ENCODE measurements at regions not wholly inside any gene's neighbourhood (a gene's known extent, or its start where the extent isn't known, plus 50 kb on each side); places are given as distances from the start of the nearest gene placed in this dataset.

DNA sequence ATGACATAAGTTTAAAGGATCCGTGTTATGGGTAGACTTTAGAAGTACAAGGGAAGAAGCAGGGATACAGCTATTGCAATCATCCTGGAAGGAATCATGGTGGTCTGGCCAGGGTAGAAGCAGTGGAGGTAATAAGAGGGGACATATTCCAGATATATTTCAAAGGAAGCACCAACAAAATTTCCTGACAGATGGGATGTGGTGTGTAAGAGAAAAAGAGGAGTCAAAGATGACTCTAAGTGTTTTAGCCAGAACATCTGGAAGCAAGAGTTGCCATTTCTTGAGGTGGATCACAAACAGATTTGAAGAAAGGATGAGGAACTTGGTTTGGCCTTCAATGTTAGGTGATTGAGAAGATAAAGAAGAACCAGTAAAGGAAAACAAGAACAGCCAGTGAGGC, 133.1 kb upstream of the CTAGE1 start:
- H3K27me3 ChIP-seq (ENCODE audit: control insufficient read depth in 2 of 2, insufficient read depth in 2 of 2, low read length in 2 of 2), result no peaks in the 10 kb centered on the region
- no peak overlapping the region for H3K4me3 Mint-ChIP-seq
- no peaks in the 10 kb centered on the region for H3K36me3 ChIP-seq (replicated peaks in 1 of 2; ENCODE audit: control insufficient read depth in 1 of 2, insufficient read depth in 2 of 2, low read length in 2 of 2)
- no peak overlapping the region for H3K9ac ChIP-seq (ENCODE audit: insufficient read depth, low read length, poor library complexity, severe bottlenecking)
- no peak overlapping the region for H3K4me3 ChIP-seq (replicated peaks in 1 of 3; ENCODE audit: low read depth in 2 of 3, low read length in 3 of 3)
- no peak overlapping the region for H3K4me2 ChIP-seq (replicated peaks; ENCODE audit: extremely low read depth, low read length, poor library complexity, severe bottlenecking)
- no peak overlapping the region for H3K27ac ChIP-seq (ENCODE audit: low read depth in 1 of 2, low read length in 2 of 2)
- H3K4me1 ChIP-seq (ENCODE audit: control insufficient read depth in 1 of 2, insufficient read depth in 2 of 2, low read length in 2 of 2), result no peaks in the 10 kb centered on the region
- no peak for DNase-seq
- H2AFZ ChIP-seq (ENCODE audit: insufficient read depth, low read depth, low read length, poor library complexity, severe bottlenecking), result no peak overlapping the region
- H3K27ac Mint-ChIP-seq, result no peak overlapping the region
- TF ChIP-seq, protein P1, sequence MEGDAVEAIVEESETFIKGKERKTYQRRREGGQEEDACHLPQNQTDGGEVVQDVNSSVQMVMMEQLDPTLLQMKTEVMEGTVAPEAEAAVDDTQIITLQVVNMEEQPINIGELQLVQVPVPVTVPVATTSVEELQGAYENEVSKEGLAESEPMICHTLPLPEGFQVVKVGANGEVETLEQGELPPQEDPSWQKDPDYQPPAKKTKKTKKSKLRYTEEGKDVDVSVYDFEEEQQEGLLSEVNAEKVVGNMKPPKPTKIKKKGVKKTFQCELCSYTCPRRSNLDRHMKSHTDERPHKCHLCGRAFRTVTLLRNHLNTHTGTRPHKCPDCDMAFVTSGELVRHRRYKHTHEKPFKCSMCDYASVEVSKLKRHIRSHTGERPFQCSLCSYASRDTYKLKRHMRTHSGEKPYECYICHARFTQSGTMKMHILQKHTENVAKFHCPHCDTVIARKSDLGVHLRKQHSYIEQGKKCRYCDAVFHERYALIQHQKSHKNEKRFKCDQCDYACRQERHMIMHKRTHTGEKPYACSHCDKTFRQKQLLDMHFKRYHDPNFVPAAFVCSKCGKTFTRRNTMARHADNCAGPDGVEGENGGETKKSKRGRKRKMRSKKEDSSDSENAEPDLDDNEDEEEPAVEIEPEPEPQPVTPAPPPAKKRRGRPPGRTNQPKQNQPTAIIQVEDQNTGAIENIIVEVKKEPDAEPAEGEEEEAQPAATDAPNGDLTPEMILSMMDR (IDR thresholded peaks at IDR 0.05), result no peak
- no peaks in the 10 kb centered on the region for H3K36me3 Mint-ChIP-seq
- H3K79me2 ChIP-seq (ENCODE audit: insufficient read depth, low read length), result no peaks in the 10 kb centered on the region
- WGBS (ENCODE audit: insufficient coverage), result 100% methylated on average over 1 of the region's 1 CpG
- H3K4me1 Mint-ChIP-seq, result no peaks in the 10 kb centered on the region
- H4K20me1 ChIP-seq (ENCODE audit: insufficient read depth, low read length), result no peaks in the 10 kb centered on the region
- H3K9me3 Mint-ChIP-seq, result peaks cover 0 to 3% (median 0%) of the 10 kb centered on the region in 7 donors
- intact Hi-C loops (cut with micrococcal nuclease), result no loop called here
- H3K27me3 Mint-ChIP-seq (ENCODE audit: low read depth in 3 of 3), result no peaks in the 10 kb centered on the region
- H3K9me3 ChIP-seq (replicated peaks in 1 of 2; ENCODE audit: control insufficient read depth in 1 of 2, insufficient read depth in 1 of 2, low read length in 2 of 2), result no peaks in the 10 kb centered on the region

DNA sequence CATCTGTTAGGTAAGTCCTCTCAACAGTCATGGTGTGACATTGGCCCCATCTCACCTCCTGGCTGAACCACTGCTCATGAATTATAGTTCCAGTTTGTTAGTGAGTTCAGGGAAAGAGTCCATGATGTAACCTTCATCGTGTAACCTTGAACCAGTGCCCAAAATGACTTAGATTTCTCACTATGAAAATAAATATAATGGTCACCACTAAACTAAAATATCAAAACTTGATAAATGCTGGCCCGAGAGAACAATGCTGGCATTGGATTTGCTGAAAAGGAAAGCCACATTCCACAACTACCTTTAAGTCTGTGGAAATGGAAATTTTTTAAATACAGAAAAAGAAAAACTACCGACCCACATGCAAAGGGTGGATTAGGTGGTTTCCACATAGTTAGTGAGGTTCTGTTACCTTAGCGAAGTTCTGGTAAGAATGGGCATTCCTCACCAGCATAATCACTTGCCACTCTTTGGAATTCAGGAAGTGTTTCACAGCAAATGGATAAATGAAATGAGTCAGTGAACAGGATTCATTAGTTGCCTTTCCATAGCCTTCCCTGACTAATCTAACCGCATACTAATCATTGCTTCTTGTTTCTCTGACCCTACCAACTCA, 133.9 kb upstream of the CTAGE1 start:
- H4K20me1 ChIP-seq (ENCODE audit: insufficient read depth, low read length), result no peaks in the 10 kb centered on the region
- no peak overlapping the region for H3K9ac ChIP-seq (ENCODE audit: insufficient read depth, low read length, poor library complexity, severe bottlenecking)
- peaks cover 2 to 6% (median 4%) of the 10 kb centered on the region in 3 donors for H3K27me3 Mint-ChIP-seq (ENCODE audit: low read depth in 3 of 3)
- H3K9me3 Mint-ChIP-seq, result peaks cover 0 to 3% (median 0%) of the 10 kb centered on the region in 7 donors
- no peak overlapping the region for H3K4me3 Mint-ChIP-seq
- no peak overlapping the region for H3K4me2 ChIP-seq (replicated peaks; ENCODE audit: extremely low read depth, low read length, poor library complexity, severe bottlenecking)
- intact Hi-C loops (cut with micrococcal nuclease), result no loop called here
- H3K4me1 Mint-ChIP-seq, result no peaks in the 10 kb centered on the region
- TF ChIP-seq, protein P1 (IDR thresholded peaks at IDR 0.05), result no peak
- H3K36me3 ChIP-seq (replicated peaks in 1 of 2; ENCODE audit: control insufficient read depth in 1 of 2, insufficient read depth in 2 of 2, low read length in 2 of 2), result no peaks in the 10 kb centered on the region
- H3K27ac ChIP-seq (ENCODE audit: low read depth in 1 of 2, low read length in 2 of 2), result no peak overlapping the region
- H3K27me3 ChIP-seq (ENCODE audit: control insufficient read depth in 2 of 2, insufficient read depth in 2 of 2, low read length in 2 of 2), result peaks cover 3 to 5% of the 10 kb centered on the region in 2 donors
- no peaks in the 10 kb centered on the region for H3K9me3 ChIP-seq (replicated peaks in 1 of 2; ENCODE audit: control insufficient read depth in 1 of 2, insufficient read depth in 1 of 2, low read length in 2 of 2)
- no peaks in the 10 kb centered on the region for H3K4me1 ChIP-seq (ENCODE audit: control insufficient read depth in 1 of 2, insufficient read depth in 2 of 2, low read length in 2 of 2)
- no CpG with 5 or more reads among the region's 5 CpGs for WGBS (ENCODE audit: insufficient coverage)
- DNase-seq, result no peak
- H3K36me3 Mint-ChIP-seq, result no peaks in the 10 kb centered on the region
- H2AFZ ChIP-seq (ENCODE audit: insufficient read depth, low read depth, low read length, poor library complexity, severe bottlenecking), result no peak overlapping the region
- no peak overlapping the region for H3K27ac Mint-ChIP-seq
- no peaks in the 10 kb centered on the region for H3K79me2 ChIP-seq (ENCODE audit: insufficient read depth, low read length)
- no peak overlapping the region for H3K4me3 ChIP-seq (replicated peaks in 1 of 3; ENCODE audit: low read depth in 2 of 3, low read length in 3 of 3)

All from CD14-positive monocyte (primary cell).